ENCODE measurements at regions not wholly inside any gene's neighbourhood (a gene's known extent, or its start where the extent isn't known, plus 50 kb on each side); places are given as distances from the start of the nearest gene placed in this dataset.
"Not testable (repeated sequence)": the region's sequence is repeated elsewhere in the genome, so short reads cannot be mapped to it uniquely, and the experiment has no call there.

DNA sequence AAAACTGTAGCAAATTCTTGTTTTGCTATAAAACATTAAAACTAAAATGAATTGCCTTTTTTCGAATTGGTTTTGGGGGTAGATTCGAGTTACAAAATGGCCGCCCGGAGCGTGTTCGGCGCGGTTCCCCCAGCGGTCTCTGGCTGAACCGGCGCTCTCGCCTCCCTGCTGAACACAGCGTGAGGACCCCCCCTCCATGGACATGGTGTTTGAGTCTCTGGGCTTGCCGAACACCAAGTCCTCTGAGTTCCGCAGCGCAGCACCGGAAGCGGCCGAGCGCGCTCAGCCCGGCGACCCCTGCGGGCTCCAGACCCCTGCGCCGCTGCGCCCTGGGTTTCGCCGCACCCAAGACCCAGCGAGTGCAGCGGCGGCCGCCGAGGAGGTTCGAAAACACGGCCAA, 139.6 kb upstream of the CARMIL1 start:
- TF ChIP-seq POLR2AphosphoS5, POLR2A (IDR thresholded peaks at IDR 0.05): not testable (repeated sequence)
- TF ChIP-seq, protein P1, sequence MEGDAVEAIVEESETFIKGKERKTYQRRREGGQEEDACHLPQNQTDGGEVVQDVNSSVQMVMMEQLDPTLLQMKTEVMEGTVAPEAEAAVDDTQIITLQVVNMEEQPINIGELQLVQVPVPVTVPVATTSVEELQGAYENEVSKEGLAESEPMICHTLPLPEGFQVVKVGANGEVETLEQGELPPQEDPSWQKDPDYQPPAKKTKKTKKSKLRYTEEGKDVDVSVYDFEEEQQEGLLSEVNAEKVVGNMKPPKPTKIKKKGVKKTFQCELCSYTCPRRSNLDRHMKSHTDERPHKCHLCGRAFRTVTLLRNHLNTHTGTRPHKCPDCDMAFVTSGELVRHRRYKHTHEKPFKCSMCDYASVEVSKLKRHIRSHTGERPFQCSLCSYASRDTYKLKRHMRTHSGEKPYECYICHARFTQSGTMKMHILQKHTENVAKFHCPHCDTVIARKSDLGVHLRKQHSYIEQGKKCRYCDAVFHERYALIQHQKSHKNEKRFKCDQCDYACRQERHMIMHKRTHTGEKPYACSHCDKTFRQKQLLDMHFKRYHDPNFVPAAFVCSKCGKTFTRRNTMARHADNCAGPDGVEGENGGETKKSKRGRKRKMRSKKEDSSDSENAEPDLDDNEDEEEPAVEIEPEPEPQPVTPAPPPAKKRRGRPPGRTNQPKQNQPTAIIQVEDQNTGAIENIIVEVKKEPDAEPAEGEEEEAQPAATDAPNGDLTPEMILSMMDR (IDR thresholded peaks at IDR 0.05), result not testable (repeated sequence)
